ENCODE measurements at regions not wholly inside any gene's neighbourhood (a gene's known extent, or its start where the extent isn't known, plus 50 kb on each side); places are given as distances from the start of the nearest gene placed in this dataset.

- no peak for TF ChIP-seq CTCF (conservative IDR thresholded peaks at IDR 0.05; ENCODE audit: low read depth, low read length)
- TF ChIP-seq CEBPB (IDR thresholded peaks at IDR 0.05; ENCODE audit: low read depth, low read length), result no peak
- no peak for TF ChIP-seq POLR2A (IDR thresholded peaks at IDR 0.05; ENCODE audit: low read depth, low read length)
- no peak for TF ChIP-seq MAFK (IDR thresholded peaks at IDR 0.05; ENCODE audit: low read depth, low read length)
- TF ChIP-seq, protein P1, sequence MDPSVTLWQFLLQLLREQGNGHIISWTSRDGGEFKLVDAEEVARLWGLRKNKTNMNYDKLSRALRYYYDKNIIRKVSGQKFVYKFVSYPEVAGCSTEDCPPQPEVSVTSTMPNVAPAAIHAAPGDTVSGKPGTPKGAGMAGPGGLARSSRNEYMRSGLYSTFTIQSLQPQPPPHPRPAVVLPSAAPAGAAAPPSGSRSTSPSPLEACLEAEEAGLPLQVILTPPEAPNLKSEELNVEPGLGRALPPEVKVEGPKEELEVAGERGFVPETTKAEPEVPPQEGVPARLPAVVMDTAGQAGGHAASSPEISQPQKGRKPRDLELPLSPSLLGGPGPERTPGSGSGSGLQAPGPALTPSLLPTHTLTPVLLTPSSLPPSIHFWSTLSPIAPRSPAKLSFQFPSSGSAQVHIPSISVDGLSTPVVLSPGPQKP (IDR thresholded peaks at IDR 0.05; ENCODE audit: borderline replicate concordance, low read depth, low read length), result no peak
- TF ChIP-seq FOS (IDR thresholded peaks at IDR 0.05; ENCODE audit: low read depth, low read length), result no peak
- TF ChIP-seq RFX5 (IDR thresholded peaks at IDR 0.05; ENCODE audit: low read depth, low read length), result no peak
- no peak for TF ChIP-seq RAD21 (IDR thresholded peaks at IDR 0.05; ENCODE audit: low read length)
These were observed 559.0 kb upstream of the ADARB2 start for GRCh38 chr10:2296179-2296891.
